GM19372 (cell line): ENCODE measurements at regions not wholly inside any gene's neighbourhood (a gene's known extent, or its start where the extent isn't known, plus 50 kb on each side); places are given as distances from the start of the nearest gene placed in this dataset.
"Not testable (repeated sequence)": the region's sequence is repeated elsewhere in the genome, so short reads cannot be mapped to it uniquely, and the experiment has no call there.

Experiments used
- ATAC-seq: cut with Tn5 transposase; IDR thresholded peaks from one replicate; pipeline ENCODE4 v1.9.1; 2021; ENCODE audit warnings: mild to moderate bottlenecking, low read depth, moderate library complexity; ENCODE audit not compliant: unreplicated experiment

- no peak for ATAC-seq
Measured at GRCh38 chr7:110399421-110399820, 691.5 kb upstream of the LRRN3 start.

GRCh38 chr7:110400411-110400810 is 690.5 kb upstream of the LRRN3 start:
- no peak for ATAC-seq

- no peak for ATAC-seq
Measured at GRCh38 chr7:110407242-110407641, 683.7 kb upstream of the LRRN3 start.

- no peak for ATAC-seq
Measured at GRCh38 chr7:110407706-110408105, 683.2 kb upstream of the LRRN3 start.

GRCh38 chr7:110412614-110413013 is 678.3 kb upstream of the LRRN3 start:
- no peak for ATAC-seq

- ATAC-seq = no peak
Measured at GRCh38 chr7:110413038-110413437, 677.9 kb upstream of the LRRN3 start.

- ATAC-seq = no peak
Measured at GRCh38 chr7:110417611-110418010, 673.3 kb upstream of the LRRN3 start.

- no peak for ATAC-seq
Measured at GRCh38 chr7:110418659-110419280, 672.2 kb upstream of the LRRN3 start.

- ATAC-seq = no peak
Measured at GRCh38 chr7:110420788-110421187, 670.1 kb upstream of the LRRN3 start.

- ATAC-seq = no peak
Measured at GRCh38 chr7:110421490-110422241, 669.3 kb upstream of the LRRN3 start.

GRCh38 chr7:110432061-110432553 is 658.8 kb upstream of the LRRN3 start:
- no peak for ATAC-seq

GRCh38 chr7:110438926-110439325 is 652.0 kb upstream of the LRRN3 start:
- not testable (repeated sequence) for ATAC-seq

GRCh38 chr7:110442381-110442837 is 648.5 kb upstream of the LRRN3 start:
- peak; percentile 56 for ATAC-seq

GRCh38 chr7:110446658-110447057 is 644.3 kb upstream of the LRRN3 start:
- ATAC-seq = no peak

- no peak for ATAC-seq
Measured at GRCh38 chr7:110448918-110449317, 642.0 kb upstream of the LRRN3 start.

GRCh38 chr7:110454713-110455112 is 636.2 kb upstream of the LRRN3 start:
- ATAC-seq = no peak

- ATAC-seq = no peak
Measured at GRCh38 chr7:110461621-110462020, 629.3 kb upstream of the LRRN3 start.

GRCh38 chr7:110470420-110470819 is 620.5 kb upstream of the LRRN3 start:
- no peak for ATAC-seq

- not testable (repeated sequence) for ATAC-seq
Measured at GRCh38 chr7:110472419-110472818, 618.5 kb upstream of the LRRN3 start.

- ATAC-seq = no peak
Measured at GRCh38 chr7:110480964-110481363, 610.0 kb upstream of the LRRN3 start.

- no peak for ATAC-seq
Measured at GRCh38 chr7:110483553-110483952, 607.4 kb upstream of the LRRN3 start.

GRCh38 chr7:110484356-110484755 is 606.6 kb upstream of the LRRN3 start:
- no peak for ATAC-seq
